Kidney (tissue), 13 donors: ENCODE measurements at regions not wholly inside any gene's neighbourhood (a gene's known extent, or its start where the extent isn't known, plus 50 kb on each side); places are given as distances from the start of the nearest gene placed in this dataset.

ENCODE experiments used
- DNase-seq, 5 donors: peaks; one replicate each; pipeline ENCODE4 v3.0.0-alpha.2; 2013 to 2020
- FAIRE-seq: peaks from 2 replicates; lab custom pipeline; 2012; peaks lifted over from hg19 to GRCh38; lab: Jason Lieb, UNC
- H3K27ac ChIP-seq, 2 donors: one replicate each; pipeline ENCODE4 v1.7.0; 2013; ENCODE audit warnings: low read depth in 2 of 2, low read length in 2 of 2, inconsistent platforms in 1 of 2
- H3K27me3 ChIP-seq: one replicate; pipeline ENCODE4 v1.7.1; 2013; ENCODE audit warnings: low read length, inconsistent platforms; ENCODE audit not compliant: control insufficient read depth, insufficient read depth
- H3K36me3 ChIP-seq, 3 donors: one replicate each; pipeline versions ENCODE4 v1.7.0 to v1.7.1; 2013; ENCODE audit warnings: low read length in 3 of 3, control low read depth in 1 of 3, inconsistent platforms in 1 of 3; ENCODE audit not compliant: insufficient read depth in 3 of 3, control insufficient read depth in 2 of 3
- H3K4me1 ChIP-seq, 3 donors: one replicate each; pipeline versions ENCODE4 v1.7.0 to v1.7.1; 2013; ENCODE audit warnings: low read length in 3 of 3, inconsistent platforms in 1 of 3, low read depth in 1 of 3; ENCODE audit not compliant: control insufficient read depth in 2 of 3, insufficient read depth in 2 of 3
- H3K4me3 ChIP-seq, 3 donors: one replicate each; pipeline versions ENCODE4 v1.7.0 to v1.8.1; 2013; ENCODE audit warnings: low read length in 3 of 3, control low read depth in 1 of 3, inconsistent platforms in 1 of 3
- H3K9ac ChIP-seq, 3 donors: one replicate each; pipeline versions ENCODE4 v1.7.0 to v1.7.1; 2013; ENCODE audit warnings: low read length in 3 of 3, control low read depth in 1 of 3, inconsistent platforms in 1 of 3
- H3K9me3 ChIP-seq, 3 donors: one replicate each; pipeline versions ENCODE4 v1.7.0 to v1.7.1; 2013; ENCODE audit warnings: low read length in 3 of 3, control low read depth in 1 of 3, inconsistent platforms in 1 of 3; ENCODE audit not compliant: control insufficient read depth in 2 of 3, insufficient read depth in 1 of 3
- CTCF ChIP-seq: IDR thresholded peaks from 3 replicates; pipeline ENCODE4 v1.5.1; 2012; ENCODE audit warnings: mild to moderate bottlenecking, moderate library complexity, borderline replicate concordance; ENCODE audit not compliant: insufficient read depth; ENCODE audit errors: extremely low read depth
- intact Hi-C: fragments of 100-400 bp; cut with DNase I; formaldehyde crosslinking; loops from one replicate; pipeline ENCODE4 v1.11.1; 2022
- donor health status: control.
- donor health status: control.
- donor health status: control.
- donor health status: control.
- donor health status: control.
- donor health status: DM: yes; HTN: yes; CAD: no.
- donor health status: Normal renal cell carcinoma (clear cell type).

- Histone ChIP-seq H3K36me3 (no peaks in the 10 kb centered on the region), H3K27me3 (no peaks in the 10 kb centered on the region), H3K9me3 (no peaks in the 10 kb centered on the region), H3K27ac (peak overlapping the region; percentile 79 to 88), H3K4me3 (peak overlapping the region in 2 of 3 donors; percentile 7), H3K9ac (no peak overlapping the region), H3K4me1 (peaks cover 13 to 38% (median 36%) of the 10 kb centered on the region in 3 donors)
- FAIRE-seq (no peak), DNase-seq (no peak)
- intact Hi-C loops = no loop called here
- no peak for TF ChIP-seq CTCF
These were observed 80.7 kb downstream of the IRF2BPL start for GRCh38 chr14:76947838-76948184.

GRCh38 chr14:76947078-76947837 is 81.2 kb downstream of the IRF2BPL start:
- DNase-seq (peak; percentile 95 to 98 (median 96)), FAIRE-seq (no peak)
- intact Hi-C loops = no loop called here
- peak overlapping the region; percentile 84 to 88 for H3K27ac ChIP-seq
- no peaks in the 10 kb centered on the region for H3K27me3 ChIP-seq
- peak; percentile 50 for TF ChIP-seq CTCF
- H3K4me3 ChIP-seq = peak overlapping the region in 1 of 3 donors; percentile 7
- H3K9me3 ChIP-seq = no peaks in the 10 kb centered on the region
- peaks cover 13 to 38% (median 36%) of the 10 kb centered on the region in 3 donors for H3K4me1 ChIP-seq
- H3K36me3 ChIP-seq = no peaks in the 10 kb centered on the region
- peak overlapping the region in 2 of 3 donors; percentile 10 to 47 for H3K9ac ChIP-seq

DNA sequence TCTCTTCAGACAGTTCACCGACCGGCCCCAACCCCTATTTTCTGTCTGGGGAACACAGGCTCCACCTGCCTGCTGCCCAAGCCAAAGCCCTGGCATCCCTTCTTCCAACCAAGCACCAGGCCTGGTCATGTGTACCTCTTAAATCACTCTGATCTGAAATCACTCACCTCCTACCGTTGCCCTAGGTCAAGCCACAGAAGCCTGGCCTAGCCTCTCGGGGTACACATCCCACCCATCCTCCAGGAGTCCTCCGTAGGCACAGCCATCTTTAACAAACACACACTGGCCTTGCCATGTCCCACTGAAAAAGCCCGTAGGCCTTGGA is 81.8 kb downstream of the IRF2BPL start:
- peak overlapping the region in 2 of 3 donors; percentile 10 to 47 for H3K9ac ChIP-seq
- DNase-seq (no peak), FAIRE-seq (no peak)
- no peaks in the 10 kb centered on the region for H3K27me3 ChIP-seq
- intact Hi-C loops = no loop called here
- H3K4me3 ChIP-seq = no peak overlapping the region
- H3K36me3 ChIP-seq = no peaks in the 10 kb centered on the region
- peak overlapping the region; percentile 84 to 88 for H3K27ac ChIP-seq
- no peaks in the 10 kb centered on the region for H3K9me3 ChIP-seq
- peaks cover 13 to 38% (median 36%) of the 10 kb centered on the region in 3 donors for H3K4me1 ChIP-seq
- TF ChIP-seq CTCF = no peak
